ENCODE measurements at regions not wholly inside any gene's neighbourhood (a gene's known extent, or its start where the extent isn't known, plus 50 kb on each side); places are given as distances from the start of the nearest gene placed in this dataset.

DNA sequence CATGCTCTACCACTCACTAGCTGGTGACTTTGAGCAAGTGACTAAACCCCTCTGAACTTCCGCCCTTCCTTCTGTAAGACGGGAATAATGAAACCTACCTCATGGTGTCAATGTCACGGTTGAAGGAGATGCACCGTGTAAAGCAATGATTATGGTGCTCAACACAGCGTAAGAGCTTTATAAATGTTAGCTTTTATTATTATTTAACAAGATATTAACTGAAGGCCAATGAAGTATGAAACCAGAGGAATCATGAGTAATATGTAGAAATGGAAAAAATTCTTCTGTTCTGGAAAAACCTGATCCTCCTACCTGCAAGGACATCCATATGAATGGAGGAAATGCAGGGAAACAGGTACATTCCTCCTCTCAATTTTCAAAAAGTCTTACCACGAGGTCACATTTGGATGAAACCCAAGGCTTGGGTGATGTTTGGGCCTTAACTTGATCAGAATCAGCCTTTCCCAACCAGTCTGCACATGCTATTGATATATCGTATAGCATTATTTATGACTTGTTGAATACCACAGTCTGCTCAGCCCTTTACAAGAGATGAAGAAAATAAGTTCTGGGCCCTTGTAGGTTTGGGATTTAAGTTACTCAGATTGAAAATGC is 166.8 kb upstream of the TBX3 start:
- TF ChIP-seq, protein P1, sequence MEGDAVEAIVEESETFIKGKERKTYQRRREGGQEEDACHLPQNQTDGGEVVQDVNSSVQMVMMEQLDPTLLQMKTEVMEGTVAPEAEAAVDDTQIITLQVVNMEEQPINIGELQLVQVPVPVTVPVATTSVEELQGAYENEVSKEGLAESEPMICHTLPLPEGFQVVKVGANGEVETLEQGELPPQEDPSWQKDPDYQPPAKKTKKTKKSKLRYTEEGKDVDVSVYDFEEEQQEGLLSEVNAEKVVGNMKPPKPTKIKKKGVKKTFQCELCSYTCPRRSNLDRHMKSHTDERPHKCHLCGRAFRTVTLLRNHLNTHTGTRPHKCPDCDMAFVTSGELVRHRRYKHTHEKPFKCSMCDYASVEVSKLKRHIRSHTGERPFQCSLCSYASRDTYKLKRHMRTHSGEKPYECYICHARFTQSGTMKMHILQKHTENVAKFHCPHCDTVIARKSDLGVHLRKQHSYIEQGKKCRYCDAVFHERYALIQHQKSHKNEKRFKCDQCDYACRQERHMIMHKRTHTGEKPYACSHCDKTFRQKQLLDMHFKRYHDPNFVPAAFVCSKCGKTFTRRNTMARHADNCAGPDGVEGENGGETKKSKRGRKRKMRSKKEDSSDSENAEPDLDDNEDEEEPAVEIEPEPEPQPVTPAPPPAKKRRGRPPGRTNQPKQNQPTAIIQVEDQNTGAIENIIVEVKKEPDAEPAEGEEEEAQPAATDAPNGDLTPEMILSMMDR (IDR thresholded peaks at IDR 0.05): no peak
- TF ChIP-seq RARB (CRISPR knock-in tag; IDR thresholded peaks at IDR 0.05): no peak
- TF ChIP-seq JUNB (IDR thresholded peaks at IDR 0.05): no peak

Measured in A549 (cell line).